ENCODE measurements at regions not wholly inside any gene's neighbourhood (a gene's known extent, or its start where the extent isn't known, plus 50 kb on each side); places are given as distances from the start of the nearest gene placed in this dataset.

GRCh38 chr11:109838026-109838425, 255.2 kb upstream of the ZC3H12C start:
- no peak for TF ChIP-seq CTCF (IDR thresholded peaks at IDR 0.05; ENCODE audit: insufficient read depth, low read depth, low read length, missing control alignments)
- no peak for DNase-seq (ENCODE audit: low read depth)
- H3K4me3 ChIP-seq (ENCODE audit: low read depth, low read length) = no peak overlapping the region

- H3K4me3 ChIP-seq (ENCODE audit: low read depth, low read length) = no peak overlapping the region
- TF ChIP-seq CTCF (IDR thresholded peaks at IDR 0.05; ENCODE audit: insufficient read depth, low read depth, low read length, missing control alignments) = no peak
- no peak for DNase-seq (ENCODE audit: low read depth)
These were observed 247.8 kb upstream of the ZC3H12C start for GRCh38 chr11:109845437-109845836.

- TF ChIP-seq CTCF (IDR thresholded peaks at IDR 0.05; ENCODE audit: insufficient read depth, low read depth, low read length, missing control alignments) = no peak
- DNase-seq (ENCODE audit: low read depth) = no peak
- H3K4me3 ChIP-seq (ENCODE audit: low read depth, low read length) = no peak overlapping the region
These were observed 245.6 kb upstream of the ZC3H12C start for GRCh38 chr11:109847621-109848020.

- no peak for DNase-seq (ENCODE audit: low read depth)
- TF ChIP-seq CTCF (IDR thresholded peaks at IDR 0.05; ENCODE audit: insufficient read depth, low read depth, low read length, missing control alignments) = no peak
- H3K4me3 ChIP-seq (ENCODE audit: low read depth, low read length) = no peak overlapping the region
These were observed 244.1 kb upstream of the ZC3H12C start for GRCh38 chr11:109849051-109849450.

GRCh38 chr11:109849946-109850345, 243.2 kb upstream of the ZC3H12C start:
- no peak for TF ChIP-seq CTCF (IDR thresholded peaks at IDR 0.05; ENCODE audit: insufficient read depth, low read depth, low read length, missing control alignments)
- no peak for DNase-seq (ENCODE audit: low read depth)
- no peak overlapping the region for H3K4me3 ChIP-seq (ENCODE audit: low read depth, low read length)

- no peak for DNase-seq (ENCODE audit: low read depth)
- no peak for TF ChIP-seq CTCF (IDR thresholded peaks at IDR 0.05; ENCODE audit: insufficient read depth, low read depth, low read length, missing control alignments)
These were observed 241.3 kb upstream of the ZC3H12C start for GRCh38 chr11:109851780-109852390.

GRCh38 chr11:109853156-109853776, 239.9 kb upstream of the ZC3H12C start:
- no peak overlapping the region for H3K4me3 ChIP-seq (ENCODE audit: low read depth, low read length)
- peak; percentile 79 for DNase-seq (ENCODE audit: low read depth)
- peak; percentile 68 for TF ChIP-seq CTCF (IDR thresholded peaks at IDR 0.05; ENCODE audit: insufficient read depth, low read depth, low read length, missing control alignments)

More at GRCh38 chr11:109851780-109852390, 241.3 kb upstream of the ZC3H12C start:
- H3K4me3 ChIP-seq (ENCODE audit: low read depth, low read length) = no peak overlapping the region

Measured in GM12865 (cell line).